Tibial nerve (tissue), 3 donors: ENCODE measurements at regions not wholly inside any gene's neighbourhood (a gene's known extent, or its start where the extent isn't known, plus 50 kb on each side); places are given as distances from the start of the nearest gene placed in this dataset.

Experiments
- POLR2A ChIP-seq, 2 donors: fragments of 450-650 bp; IDR thresholded peaks; one replicate each; pipeline ENCODE4 v1.6.1; 2017; ENCODE audit warnings: antibody characterized with exemption in 2 of 2, mild to moderate bottlenecking in 2 of 2, moderate library complexity in 2 of 2
- TF ChIP-seq, protein P1 (sequence below), 5 experiments: fragments of 200-600 bp in 3 of 5; fragments of 450-650 bp in 2 of 5; sonication (generic) in 3 of 5; IDR thresholded peaks; one replicate each; pipeline ENCODE4 v1.5.1; 2016 to 2019; ENCODE audit warnings: antibody characterized with exemption in 5 of 5, mild to moderate bottlenecking in 3 of 5, moderate library complexity in 2 of 5

DNA sequence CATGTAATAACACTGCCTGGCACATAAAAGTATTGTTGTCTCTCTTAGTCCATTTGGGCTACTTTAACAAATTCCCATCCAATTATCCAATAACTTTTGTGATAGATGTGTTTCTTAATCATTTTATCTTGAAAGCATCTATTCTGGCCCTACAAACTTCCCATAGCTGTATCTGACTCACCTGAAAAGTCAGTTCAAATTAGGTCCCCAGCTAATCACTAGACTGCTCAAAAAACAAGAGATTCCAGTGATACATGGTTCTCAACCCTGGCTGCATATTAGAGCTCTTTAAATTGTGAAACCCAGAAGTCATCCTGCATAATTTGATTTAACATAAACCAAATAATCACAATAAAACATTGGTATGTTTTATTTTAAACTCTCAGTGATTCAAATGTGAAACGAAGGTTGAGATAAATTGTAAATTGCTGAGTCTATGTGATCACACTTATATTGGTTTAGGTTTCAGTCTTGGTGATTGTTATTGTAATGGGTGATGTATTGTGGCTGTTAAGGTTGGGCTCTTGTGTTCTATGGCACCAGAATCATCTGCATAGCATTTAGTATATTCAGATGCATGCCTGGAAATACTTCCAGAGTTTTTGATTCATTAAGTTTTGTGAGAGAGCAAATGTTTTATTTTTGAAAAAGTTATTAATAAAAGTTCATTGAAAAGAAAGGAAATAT, 268.9 kb upstream of the KCNMB2 start:
- TF ChIP-seq, protein P1, sequence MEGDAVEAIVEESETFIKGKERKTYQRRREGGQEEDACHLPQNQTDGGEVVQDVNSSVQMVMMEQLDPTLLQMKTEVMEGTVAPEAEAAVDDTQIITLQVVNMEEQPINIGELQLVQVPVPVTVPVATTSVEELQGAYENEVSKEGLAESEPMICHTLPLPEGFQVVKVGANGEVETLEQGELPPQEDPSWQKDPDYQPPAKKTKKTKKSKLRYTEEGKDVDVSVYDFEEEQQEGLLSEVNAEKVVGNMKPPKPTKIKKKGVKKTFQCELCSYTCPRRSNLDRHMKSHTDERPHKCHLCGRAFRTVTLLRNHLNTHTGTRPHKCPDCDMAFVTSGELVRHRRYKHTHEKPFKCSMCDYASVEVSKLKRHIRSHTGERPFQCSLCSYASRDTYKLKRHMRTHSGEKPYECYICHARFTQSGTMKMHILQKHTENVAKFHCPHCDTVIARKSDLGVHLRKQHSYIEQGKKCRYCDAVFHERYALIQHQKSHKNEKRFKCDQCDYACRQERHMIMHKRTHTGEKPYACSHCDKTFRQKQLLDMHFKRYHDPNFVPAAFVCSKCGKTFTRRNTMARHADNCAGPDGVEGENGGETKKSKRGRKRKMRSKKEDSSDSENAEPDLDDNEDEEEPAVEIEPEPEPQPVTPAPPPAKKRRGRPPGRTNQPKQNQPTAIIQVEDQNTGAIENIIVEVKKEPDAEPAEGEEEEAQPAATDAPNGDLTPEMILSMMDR (IDR thresholded peaks at IDR 0.05): no peak
- TF ChIP-seq POLR2A (IDR thresholded peaks at IDR 0.05): no peak
